ENCODE measurements at regions not wholly inside any gene's neighbourhood (a gene's known extent, or its start where the extent isn't known, plus 50 kb on each side); places are given as distances from the start of the nearest gene placed in this dataset.
"Not testable (repeated sequence)": the region's sequence is repeated elsewhere in the genome, so short reads cannot be mapped to it uniquely, and the experiment has no call there.

- Histone ChIP-seq H3K4me3 (ENCODE audit: low read depth, low read length) (no peak overlapping the region), H3K4me1 (ENCODE audit: insufficient read depth) (no peaks in the 10 kb centered on the region), H3K27ac (ENCODE audit: low read depth) (no peak overlapping the region), H3K36me3 (ENCODE audit: insufficient read depth) (no peaks in the 10 kb centered on the region)
- DNase-seq (ENCODE audit: extremely low spot score) = no peak
- 13% methylated on average over 4 of the region's 4 CpGs for WGBS
Observed at GRCh38 chr20:54340667-54341081, 132.8 kb downstream of the PFDN4 start.

GRCh38 chr20:54342258-54342920 is 133.0 kb upstream of the DOK5 start:
- no peak for DNase-seq (ENCODE audit: extremely low spot score)
- WGBS = 94% methylated on average over 5 of the region's 5 CpGs

GRCh38 chr20:54343099-54343498 is 132.3 kb upstream of the DOK5 start:
- no peak for DNase-seq (ENCODE audit: extremely low spot score)
- no peaks in the 10 kb centered on the region for H3K4me1 ChIP-seq (ENCODE audit: insufficient read depth)
- H3K36me3 ChIP-seq (ENCODE audit: insufficient read depth) = no peaks in the 10 kb centered on the region
- WGBS = 87% methylated on average over 4 of the region's 4 CpGs
- H3K4me3 ChIP-seq (ENCODE audit: low read depth, low read length) = no peak overlapping the region
- no peak overlapping the region for H3K27ac ChIP-seq (ENCODE audit: low read depth)

More at GRCh38 chr20:54342258-54342920, 133.0 kb upstream of the DOK5 start:
- Histone ChIP-seq H3K4me3 (ENCODE audit: low read depth, low read length) (no peak overlapping the region), H3K36me3 (ENCODE audit: insufficient read depth) (no peaks in the 10 kb centered on the region), H3K27ac (ENCODE audit: low read depth) (no peak overlapping the region), H3K4me1 (ENCODE audit: insufficient read depth) (no peaks in the 10 kb centered on the region)

GRCh38 chr20:54343634-54344033 is 131.8 kb upstream of the DOK5 start:
- 94% methylated on average over 1 of the region's 1 CpG for WGBS
- Histone ChIP-seq H3K4me1 (ENCODE audit: insufficient read depth) (no peaks in the 10 kb centered on the region), H3K27ac (ENCODE audit: low read depth) (no peak overlapping the region), H3K4me3 (ENCODE audit: low read depth, low read length) (no peak overlapping the region), H3K36me3 (ENCODE audit: insufficient read depth) (no peaks in the 10 kb centered on the region)
- DNase-seq (ENCODE audit: extremely low spot score) = no peak

- 62% methylated on average over 2 of the region's 2 CpGs for WGBS
- Histone ChIP-seq H3K4me3 (ENCODE audit: low read depth, low read length) (no peak overlapping the region), H3K4me1 (ENCODE audit: insufficient read depth) (no peaks in the 10 kb centered on the region), H3K36me3 (ENCODE audit: insufficient read depth) (no peaks in the 10 kb centered on the region), H3K27ac (ENCODE audit: low read depth) (no peak overlapping the region)
- no peak for DNase-seq (ENCODE audit: extremely low spot score)
Observed at GRCh38 chr20:54344832-54345231, 130.6 kb upstream of the DOK5 start.

GRCh38 chr20:54345301-54345724 is 130.1 kb upstream of the DOK5 start:
- no peaks in the 10 kb centered on the region for H3K36me3 ChIP-seq (ENCODE audit: insufficient read depth)
- DNase-seq (ENCODE audit: extremely low spot score) = no peak
- no peak overlapping the region for H3K4me3 ChIP-seq (ENCODE audit: low read depth, low read length)
- 33% methylated on average over 4 of the region's 4 CpGs for WGBS
- H3K4me1 ChIP-seq (ENCODE audit: insufficient read depth) = no peaks in the 10 kb centered on the region
- H3K27ac ChIP-seq (ENCODE audit: low read depth) = no peak overlapping the region

GRCh38 chr20:54345821-54346220 is 129.6 kb upstream of the DOK5 start:
- WGBS = 44% methylated on average over 2 of the region's 2 CpGs
- H3K27ac ChIP-seq (ENCODE audit: low read depth) = no peak overlapping the region
- H3K36me3 ChIP-seq (ENCODE audit: insufficient read depth) = no peaks in the 10 kb centered on the region
- no peaks in the 10 kb centered on the region for H3K4me1 ChIP-seq (ENCODE audit: insufficient read depth)
- no peak for DNase-seq (ENCODE audit: extremely low spot score)
- no peak overlapping the region for H3K4me3 ChIP-seq (ENCODE audit: low read depth, low read length)

- H3K36me3 ChIP-seq (ENCODE audit: insufficient read depth) = no peaks in the 10 kb centered on the region
- H3K27ac ChIP-seq (ENCODE audit: low read depth) = no peak overlapping the region
- 99% methylated on average over 1 of the region's 1 CpG for WGBS
- no peak overlapping the region for H3K4me3 ChIP-seq (ENCODE audit: low read depth, low read length)
- no peak for DNase-seq (ENCODE audit: extremely low spot score)
- H3K4me1 ChIP-seq (ENCODE audit: insufficient read depth) = no peaks in the 10 kb centered on the region
Observed at GRCh38 chr20:54346276-54346675, 129.1 kb upstream of the DOK5 start.

GRCh38 chr20:54347166-54347833 is 128.1 kb upstream of the DOK5 start:
- 80% methylated on average over 9 of the region's 9 CpGs for WGBS
- Histone ChIP-seq H3K36me3 (ENCODE audit: insufficient read depth) (no peaks in the 10 kb centered on the region), H3K4me3 (ENCODE audit: low read depth, low read length) (no peak overlapping the region), H3K27ac (ENCODE audit: low read depth) (no peak overlapping the region), H3K4me1 (ENCODE audit: insufficient read depth) (no peaks in the 10 kb centered on the region)
- no peak for DNase-seq (ENCODE audit: extremely low spot score)

GRCh38 chr20:54350415-54350814 is 125.0 kb upstream of the DOK5 start:
- DNase-seq (ENCODE audit: extremely low spot score) = no peak
- Histone ChIP-seq H3K4me3 (ENCODE audit: low read depth, low read length) (no peak overlapping the region), H3K4me1 (ENCODE audit: insufficient read depth) (no peaks in the 10 kb centered on the region), H3K36me3 (ENCODE audit: insufficient read depth) (no peaks in the 10 kb centered on the region), H3K27ac (ENCODE audit: low read depth) (no peak overlapping the region)
- WGBS = 64% methylated on average over 3 of the region's 3 CpGs

GRCh38 chr20:54351371-54352136 is 123.8 kb upstream of the DOK5 start:
- no peaks in the 10 kb centered on the region for H3K4me1 ChIP-seq (ENCODE audit: insufficient read depth)
- DNase-seq (ENCODE audit: extremely low spot score) = no peak
- H3K36me3 ChIP-seq (ENCODE audit: insufficient read depth) = no peaks in the 10 kb centered on the region
- WGBS = 95% methylated on average over 2 of the region's 2 CpGs
- no peak overlapping the region for H3K4me3 ChIP-seq (ENCODE audit: low read depth, low read length)
- no peak overlapping the region for H3K27ac ChIP-seq (ENCODE audit: low read depth)

GRCh38 chr20:54352541-54352940 is 122.9 kb upstream of the DOK5 start:
- 94% methylated on average over 7 of the region's 7 CpGs for WGBS
- not testable (repeated sequence) for H3K27ac ChIP-seq (ENCODE audit: low read depth); H3K4me1 ChIP-seq (ENCODE audit: insufficient read depth); DNase-seq (ENCODE audit: extremely low spot score); H3K36me3 ChIP-seq (ENCODE audit: insufficient read depth); H3K4me3 ChIP-seq (ENCODE audit: low read depth, low read length)

- WGBS = 89% methylated on average over 4 of the region's 4 CpGs
- H3K4me3 ChIP-seq (ENCODE audit: low read depth, low read length) = no peak overlapping the region
- no peaks in the 10 kb centered on the region for H3K4me1 ChIP-seq (ENCODE audit: insufficient read depth)
- DNase-seq (ENCODE audit: extremely low spot score) = no peak
- no peaks in the 10 kb centered on the region for H3K36me3 ChIP-seq (ENCODE audit: insufficient read depth)
- H3K27ac ChIP-seq (ENCODE audit: low read depth) = no peak overlapping the region
Observed at GRCh38 chr20:54353292-54353691, 122.1 kb upstream of the DOK5 start.

Measured in urinary bladder (tissue), 3 donors.